ENCODE measurements at regions not wholly inside any gene's neighbourhood (a gene's known extent, or its start where the extent isn't known, plus 50 kb on each side); places are given as distances from the start of the nearest gene placed in this dataset.

DNA sequence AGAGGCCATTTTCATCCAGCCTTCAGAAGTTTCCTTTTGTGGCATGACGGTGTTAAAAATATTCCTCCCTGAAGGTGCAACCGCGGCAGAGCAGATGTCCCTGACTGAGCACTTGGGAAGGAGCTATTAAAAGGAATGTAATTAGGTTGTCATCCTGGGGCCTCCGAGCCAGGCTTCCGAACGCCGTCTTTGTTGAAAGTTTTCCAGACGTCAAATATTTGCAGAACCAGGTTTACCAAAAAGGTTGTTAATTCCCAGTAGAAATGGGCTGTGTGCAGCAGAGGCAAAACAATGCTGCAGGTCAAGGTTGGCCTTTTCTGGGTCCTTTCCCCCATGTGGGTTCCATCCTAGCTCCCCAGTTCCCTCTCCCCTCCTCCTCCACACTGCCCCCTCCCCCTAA is 88.8 kb upstream of the CALM2 start:
- no peak overlapping the region for H3K27ac Mint-ChIP-seq (ENCODE audit: unreplicated experiment)
- H3K4me1 Mint-ChIP-seq (ENCODE audit: low read depth, unreplicated experiment) = peaks cover 13% of the 10 kb centered on the region
- Histone ChIP-seq H3K27me3 (ENCODE audit: insufficient read depth, low read length) (no peaks in the 10 kb centered on the region), H4K20me1 (ENCODE audit: insufficient read depth, low read length) (no peaks in the 10 kb centered on the region), H3K9me3 (ENCODE audit: insufficient read depth, low read depth, low read length) (no peaks in the 10 kb centered on the region), H3K27ac (ENCODE audit: low read depth, low read length) (no peak overlapping the region), H3K4me3 (ENCODE audit: insufficient read depth, low read depth, low read length) (no peak overlapping the region), H2AFZ (ENCODE audit: low read depth, low read length) (no peak overlapping the region), H3K4me1 (ENCODE audit: insufficient read depth, low read length) (peaks cover 11% of the 10 kb centered on the region), H3K4me2 (ENCODE audit: low read length) (no peak overlapping the region), H3K9ac (ENCODE audit: low read length) (no peak overlapping the region), H3K79me2 (ENCODE audit: insufficient read depth, low read length) (no peaks in the 10 kb centered on the region), H3K36me3 (ENCODE audit: insufficient read depth, low read length) (no peaks in the 10 kb centered on the region)
- FAIRE-seq (no peak), DNase-seq (ENCODE audit: low read depth) (no peak)
- TF ChIP-seq, protein P1, sequence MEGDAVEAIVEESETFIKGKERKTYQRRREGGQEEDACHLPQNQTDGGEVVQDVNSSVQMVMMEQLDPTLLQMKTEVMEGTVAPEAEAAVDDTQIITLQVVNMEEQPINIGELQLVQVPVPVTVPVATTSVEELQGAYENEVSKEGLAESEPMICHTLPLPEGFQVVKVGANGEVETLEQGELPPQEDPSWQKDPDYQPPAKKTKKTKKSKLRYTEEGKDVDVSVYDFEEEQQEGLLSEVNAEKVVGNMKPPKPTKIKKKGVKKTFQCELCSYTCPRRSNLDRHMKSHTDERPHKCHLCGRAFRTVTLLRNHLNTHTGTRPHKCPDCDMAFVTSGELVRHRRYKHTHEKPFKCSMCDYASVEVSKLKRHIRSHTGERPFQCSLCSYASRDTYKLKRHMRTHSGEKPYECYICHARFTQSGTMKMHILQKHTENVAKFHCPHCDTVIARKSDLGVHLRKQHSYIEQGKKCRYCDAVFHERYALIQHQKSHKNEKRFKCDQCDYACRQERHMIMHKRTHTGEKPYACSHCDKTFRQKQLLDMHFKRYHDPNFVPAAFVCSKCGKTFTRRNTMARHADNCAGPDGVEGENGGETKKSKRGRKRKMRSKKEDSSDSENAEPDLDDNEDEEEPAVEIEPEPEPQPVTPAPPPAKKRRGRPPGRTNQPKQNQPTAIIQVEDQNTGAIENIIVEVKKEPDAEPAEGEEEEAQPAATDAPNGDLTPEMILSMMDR (IDR thresholded peaks at IDR 0.05; ENCODE audit: insufficient read depth, low read depth, low read length) = no peak
- TF ChIP-seq EZH2 (IDR thresholded peaks at IDR 0.05; ENCODE audit: insufficient read depth, low read length) = no peak
- H3K27me3 Mint-ChIP-seq (ENCODE audit: low read depth, unreplicated experiment) = peaks cover 5% of the 10 kb centered on the region
- H3K36me3 Mint-ChIP-seq (ENCODE audit: low read depth, unreplicated experiment) = peaks cover 2% of the 10 kb centered on the region
- no peaks in the 10 kb centered on the region for H3K9me3 Mint-ChIP-seq (ENCODE audit: unreplicated experiment)
- H3K4me3 Mint-ChIP-seq (ENCODE audit: unreplicated experiment) = no peak overlapping the region

DNA sequence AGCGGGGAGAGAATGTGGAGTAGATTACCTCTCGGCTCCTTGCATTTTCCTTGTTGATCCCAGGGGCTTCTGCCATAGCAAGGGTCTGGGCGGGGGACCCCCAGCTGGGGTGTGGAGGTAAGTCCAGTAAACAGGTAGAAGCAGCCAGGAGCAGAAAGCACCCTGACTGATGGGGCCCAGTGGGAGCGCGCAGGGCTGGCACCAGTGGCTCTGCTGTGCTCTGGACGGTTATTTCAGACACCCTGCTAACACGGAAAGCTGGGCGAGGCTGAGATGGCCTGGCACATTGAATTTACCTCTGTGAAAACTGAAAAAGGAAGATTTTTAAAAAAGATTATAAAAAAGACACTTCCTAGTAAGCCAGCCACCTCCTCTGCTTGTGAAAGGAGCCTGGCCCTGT is 88.4 kb upstream of the CALM2 start:
- Histone ChIP-seq H4K20me1 (ENCODE audit: insufficient read depth, low read length) (no peaks in the 10 kb centered on the region), H3K4me3 (ENCODE audit: insufficient read depth, low read depth, low read length) (no peak overlapping the region), H2AFZ (ENCODE audit: low read depth, low read length) (no peak overlapping the region), H3K27ac (ENCODE audit: low read depth, low read length) (no peak overlapping the region), H3K4me1 (ENCODE audit: insufficient read depth, low read length) (peaks cover 11% of the 10 kb centered on the region), H3K27me3 (ENCODE audit: insufficient read depth, low read length) (no peaks in the 10 kb centered on the region), H3K36me3 (ENCODE audit: insufficient read depth, low read length) (no peaks in the 10 kb centered on the region), H3K4me2 (ENCODE audit: low read length) (no peak overlapping the region), H3K9me3 (ENCODE audit: insufficient read depth, low read depth, low read length) (no peaks in the 10 kb centered on the region), H3K9ac (ENCODE audit: low read length) (no peak overlapping the region), H3K79me2 (ENCODE audit: insufficient read depth, low read length) (no peaks in the 10 kb centered on the region)
- peaks cover 10% of the 10 kb centered on the region for H3K27me3 Mint-ChIP-seq (ENCODE audit: low read depth, unreplicated experiment)
- H3K4me1 Mint-ChIP-seq (ENCODE audit: low read depth, unreplicated experiment) = peaks cover 8% of the 10 kb centered on the region
- H3K36me3 Mint-ChIP-seq (ENCODE audit: low read depth, unreplicated experiment) = peaks cover 2% of the 10 kb centered on the region
- H3K4me3 Mint-ChIP-seq (ENCODE audit: unreplicated experiment) = no peak overlapping the region
- no peak overlapping the region for H3K27ac Mint-ChIP-seq (ENCODE audit: unreplicated experiment)
- no peaks in the 10 kb centered on the region for H3K9me3 Mint-ChIP-seq (ENCODE audit: unreplicated experiment)
- DNase-seq (ENCODE audit: low read depth) (no peak), FAIRE-seq (no peak)
- no peak for TF ChIP-seq EZH2 (IDR thresholded peaks at IDR 0.05; ENCODE audit: insufficient read depth, low read length)
- TF ChIP-seq, protein P1 (IDR thresholded peaks at IDR 0.05; ENCODE audit: insufficient read depth, low read depth, low read length) = no peak

DNA sequence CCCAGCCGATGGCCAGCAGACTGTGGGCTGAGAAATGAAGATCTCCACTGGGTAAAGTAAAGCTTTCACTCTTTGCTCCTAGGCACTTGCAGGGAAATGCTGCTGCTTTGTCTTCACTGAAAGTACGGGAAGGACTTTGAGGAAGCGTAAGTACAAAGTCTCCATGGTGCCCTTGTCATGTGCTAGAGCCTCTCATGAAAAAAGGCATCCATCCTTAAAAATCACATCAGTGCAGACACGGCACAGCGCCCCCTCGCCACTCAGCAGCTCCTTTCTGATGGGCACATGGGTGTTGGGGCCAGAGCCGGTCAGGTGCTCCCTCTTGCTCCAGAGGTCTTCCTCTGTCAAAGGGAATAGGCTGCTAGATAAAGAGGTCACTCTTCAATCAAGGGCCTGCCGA is 87.8 kb upstream of the CALM2 start:
- Histone ChIP-seq H3K4me2 (ENCODE audit: low read length) (no peak overlapping the region), H3K4me1 (ENCODE audit: insufficient read depth, low read length) (peaks cover 6% of the 10 kb centered on the region), H3K27me3 (ENCODE audit: insufficient read depth, low read length) (no peaks in the 10 kb centered on the region), H3K4me3 (ENCODE audit: insufficient read depth, low read depth, low read length) (no peak overlapping the region), H3K9me3 (ENCODE audit: insufficient read depth, low read depth, low read length) (no peaks in the 10 kb centered on the region), H2AFZ (ENCODE audit: low read depth, low read length) (no peak overlapping the region), H3K36me3 (ENCODE audit: insufficient read depth, low read length) (no peaks in the 10 kb centered on the region), H3K79me2 (ENCODE audit: insufficient read depth, low read length) (no peaks in the 10 kb centered on the region), H3K27ac (ENCODE audit: low read depth, low read length) (no peak overlapping the region), H4K20me1 (ENCODE audit: insufficient read depth, low read length) (no peaks in the 10 kb centered on the region), H3K9ac (ENCODE audit: low read length) (no peak overlapping the region)
- Mint-ChIP-seq H3K36me3 (ENCODE audit: low read depth, unreplicated experiment) (peaks cover 2% of the 10 kb centered on the region), H3K4me1 (ENCODE audit: low read depth, unreplicated experiment) (peaks cover 5% of the 10 kb centered on the region), H3K27ac (ENCODE audit: unreplicated experiment) (no peak overlapping the region), H3K27me3 (ENCODE audit: low read depth, unreplicated experiment) (peaks cover 12% of the 10 kb centered on the region), H3K9me3 (ENCODE audit: unreplicated experiment) (no peaks in the 10 kb centered on the region), H3K4me3 (ENCODE audit: unreplicated experiment) (no peak overlapping the region)
- FAIRE-seq = no peak
- no peak for DNase-seq (ENCODE audit: low read depth)
- TF ChIP-seq, protein P1 (IDR thresholded peaks at IDR 0.05; ENCODE audit: insufficient read depth, low read depth, low read length) = no peak
- TF ChIP-seq EZH2 (IDR thresholded peaks at IDR 0.05; ENCODE audit: insufficient read depth, low read length) = no peak
